NCI-H526 treated with DMSO at 0.1 percent for 48 hours (cell line): ENCODE measurements at regions not wholly inside any gene's neighbourhood (a gene's known extent, or its start where the extent isn't known, plus 50 kb on each side); places are given as distances from the start of the nearest gene placed in this dataset.

Experiments used
- DNase-seq: peaks from one replicate; lab custom pipeline; 2025; lab: John Stamatoyannopoulos, UW

- DNase-seq, result no peak
Observed at GRCh38 chr11:86726770-86727504, 54.5 kb upstream of the ME3 start.

GRCh38 chr11:86726118-86726753, 53.8 kb upstream of the ME3 start:
- no peak for DNase-seq

DNA sequence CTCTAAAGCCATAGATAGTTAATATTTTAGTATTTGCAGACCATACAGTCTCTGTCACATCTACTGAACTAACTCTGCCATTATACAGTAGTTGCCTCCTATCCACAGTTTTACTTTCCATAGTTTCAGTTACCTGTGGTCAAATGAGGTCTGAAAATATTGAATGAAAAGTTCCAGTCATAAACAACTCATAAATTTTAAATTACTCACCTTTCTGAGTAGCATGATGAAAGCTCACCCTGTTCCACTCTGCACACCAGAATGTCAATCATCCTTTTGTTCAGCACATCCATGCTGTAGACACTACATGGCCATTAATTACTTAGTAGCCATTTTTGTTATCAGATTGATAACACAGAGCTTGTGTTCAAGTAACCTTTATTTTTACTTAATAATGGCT, 51.7 kb upstream of the ME3 start:
- no peak for DNase-seq

- no peak for DNase-seq
Observed at GRCh38 chr11:86723281-86723680, 50.9 kb upstream of the ME3 start.

DNA sequence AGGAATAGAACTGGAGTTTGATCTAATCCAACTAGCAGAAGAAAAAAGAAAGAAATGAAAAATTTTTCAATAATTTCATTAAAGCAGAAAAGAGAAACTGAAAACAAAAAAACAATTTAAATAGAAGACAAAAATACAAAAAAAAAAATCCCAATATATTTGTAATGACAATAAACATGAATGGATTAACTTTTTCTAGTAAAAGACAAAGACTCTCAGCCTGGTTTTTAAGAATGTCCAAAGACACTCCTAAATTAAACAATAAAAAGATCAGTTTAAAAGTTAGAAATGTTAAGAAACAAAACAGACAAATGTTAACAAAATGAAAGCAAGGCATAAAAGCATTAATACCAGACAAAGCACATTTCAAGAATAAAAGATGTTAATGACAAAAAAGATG, 50.3 kb upstream of the ME3 start:
- no peak for DNase-seq
